IMR-90 (cell line): ENCODE measurements at regions not wholly inside any gene's neighbourhood (a gene's known extent, or its start where the extent isn't known, plus 50 kb on each side); places are given as distances from the start of the nearest gene placed in this dataset.

Experiments used
- ATAC-seq: fragments of 200-7000 bp; cut with Tn5 transposase; 2 replicates; pipeline ENCODE4 v1.9.1; 2020; ENCODE audit warnings: low read depth, mild to moderate bottlenecking, moderate library complexity
- BruUV-seq: library from RNA; stranded (reverse); fragments of 400-500 nt; replicated peaks from 2 replicates; lab custom pipeline; 2021; lab: Mats Ljungman, UMichigan
- CTCF ChIA-PET: fragments of 300-600 bp; formaldehyde crosslinking; extraction: SDS; loops from one replicate; lab custom pipeline; 2021; ENCODE audit warnings: antibody characterized with exemption; lab: Yijun Ruan, JAX
- POLR2A ChIA-PET: fragments of 300-600 bp; sonication (Branson Sonifier 250); formaldehyde crosslinking; loops from one replicate; lab custom pipeline; 2022; ENCODE audit warnings: antibody characterized with exemption; ENCODE audit not compliant: unreplicated experiment; lab: Charles Lee
- DNase-seq: peaks from one replicate; pipeline ENCODE4 v3.0.0; 2013
- H2AFZ ChIP-seq: replicated peaks from 2 replicates; pipeline ENCODE3; 2013; ENCODE audit warnings: low read length, mild to moderate bottlenecking; ENCODE audit not compliant: poor library complexity
- H2AK5ac ChIP-seq: 2 replicates; pipeline ENCODE4 v1.6.1; 2013; ENCODE audit warnings: low read depth, low read length, inconsistent platforms
- H2AK9ac ChIP-seq: replicated peaks from 2 replicates; pipeline ENCODE3; 2013; ENCODE audit warnings: mild to moderate bottlenecking, low read depth, low read length, moderate library complexity; ENCODE audit not compliant: poor library complexity
- H2BK120ac ChIP-seq: 2 replicates; pipeline ENCODE4 v1.6.1; 2013; ENCODE audit warnings: low read depth, low read length, inconsistent platforms
- H2BK15ac ChIP-seq: 3 replicates; pipeline ENCODE4 v1.6.1; 2013; ENCODE audit warnings: low read depth, low read length, inconsistent platforms
- H2BK20ac ChIP-seq: 2 replicates; pipeline ENCODE4 v1.6.1; 2013; ENCODE audit warnings: low read depth, mild to moderate bottlenecking, inconsistent platforms, low read length, moderate library complexity
- H2BK5ac ChIP-seq: 2 replicates; pipeline ENCODE4 v1.6.1; 2013; ENCODE audit warnings: mild to moderate bottlenecking, low read depth, low read length, inconsistent platforms; ENCODE audit not compliant: poor library complexity, severe bottlenecking
- H3K14ac ChIP-seq: replicated peaks from 2 replicates; pipeline ENCODE4 v1.6.1; 2013; ENCODE audit warnings: low read depth, low read length, inconsistent platforms
- H3K18ac ChIP-seq: 2 replicates; pipeline ENCODE4 v1.6.1; 2013; ENCODE audit warnings: low read depth, low read length, control low read depth
- H3K23ac ChIP-seq: 2 replicates; pipeline ENCODE4 v1.6.1; 2013; ENCODE audit warnings: low read depth, low read length, inconsistent platforms
- H3K27ac ChIP-seq: 2 replicates; pipeline ENCODE4 v1.5.1; 2013; ENCODE audit warnings: mild to moderate bottlenecking, control low read depth, low read length; ENCODE audit not compliant: insufficient read depth
- H3K27me3 ChIP-seq: 2 replicates; pipeline ENCODE4 v1.6.1; 2013; ENCODE audit warnings: low read length; ENCODE audit not compliant: control insufficient read depth, insufficient read depth
- H3K36me3 ChIP-seq: 2 replicates; pipeline ENCODE4 v1.6.1; 2013; ENCODE audit warnings: low read length, mixed read lengths; ENCODE audit not compliant: control insufficient read depth, insufficient read depth
- H3K4ac ChIP-seq: 2 replicates; pipeline ENCODE4 v1.6.1; 2013; ENCODE audit warnings: low read depth, low read length, inconsistent platforms
- H3K4me1 ChIP-seq: 2 replicates; pipeline ENCODE4 v1.6.1; 2013; ENCODE audit warnings: low read length, mixed read lengths; ENCODE audit not compliant: control insufficient read depth, insufficient read depth
- H3K4me2 ChIP-seq: 2 replicates; pipeline ENCODE4 v1.6.1; 2013; ENCODE audit warnings: low read depth, mild to moderate bottlenecking, control low read depth, low read length, moderate library complexity
- H3K4me3 ChIP-seq: 2 replicates; pipeline ENCODE4 v1.5.1; 2013; ENCODE audit warnings: low read depth, mild to moderate bottlenecking, control low read depth, low read length, moderate library complexity; ENCODE audit not compliant: insufficient read depth
- H3K56ac ChIP-seq: 2 replicates; pipeline ENCODE4 v1.6.1; 2013; ENCODE audit warnings: low read length, inconsistent platforms; ENCODE audit not compliant: insufficient read depth; ENCODE audit errors: extremely low read depth
- H3K79me1 ChIP-seq, 2 experiments: 2 replicates each; pipeline ENCODE4 v1.6.1; 2013; ENCODE audit warnings: low read length in 2 of 2, inconsistent platforms in 1 of 2, low read depth in 1 of 2
- H3K9ac ChIP-seq: 2 replicates; pipeline ENCODE4 v1.6.1; 2013; ENCODE audit warnings: low read depth, low read length, control low read depth
- H3K9me1 ChIP-seq: 2 replicates; pipeline ENCODE4 v1.6.1; 2013; ENCODE audit warnings: low read length, inconsistent platforms; ENCODE audit not compliant: insufficient read depth
- H3K9me3 ChIP-seq: 2 replicates; pipeline ENCODE4 v1.6.1; 2013; ENCODE audit warnings: low read length; ENCODE audit not compliant: control insufficient read depth, insufficient read depth
- H4K20me1 ChIP-seq: 2 replicates; pipeline ENCODE4 v1.6.1; 2013; ENCODE audit warnings: low read length, inconsistent platforms; ENCODE audit not compliant: insufficient read depth
- H4K5ac ChIP-seq: 2 replicates; pipeline ENCODE4 v1.6.1; 2013; ENCODE audit warnings: mild to moderate bottlenecking, low read depth, low read length, control low read depth
- H4K8ac ChIP-seq, 2 experiments: 2 replicates each; pipeline ENCODE4 v1.6.1; 2013; ENCODE audit warnings: low read depth in 2 of 2, low read length in 2 of 2, control low read depth in 1 of 2, inconsistent platforms in 1 of 2
- H4K91ac ChIP-seq: 2 replicates; pipeline ENCODE4 v1.6.1; 2013; ENCODE audit warnings: low read depth, low read length, inconsistent platforms; ENCODE audit not compliant: insufficient read depth
- CEBPB ChIP-seq: IDR thresholded peaks from 2 replicates; pipeline ENCODE4 v1.6.1; 2012; ENCODE audit warnings: low read depth, low read length, improper control_type of control experiment
- CTCF ChIP-seq: conservative IDR thresholded peaks from 2 replicates; pipeline ENCODE4 v1.5.1; 2012; ENCODE audit warnings: mild to moderate bottlenecking, low read depth, low read length, improper control_type of control experiment
- MAFK ChIP-seq: IDR thresholded peaks from 2 replicates; pipeline ENCODE4 v1.6.1; 2012; ENCODE audit warnings: low read depth, low read length, improper control_type of control experiment
- NFE2L2 ChIP-seq: fragments of 150-350 bp; IDR thresholded peaks from 2 replicates; pipeline ENCODE4 v1.6.1; 2016; ENCODE audit warnings: low read depth, mild to moderate bottlenecking, low read length
- RCOR1 ChIP-seq: IDR thresholded peaks from 2 replicates; pipeline ENCODE4 v1.6.1; 2012; ENCODE audit warnings: mild to moderate bottlenecking, low read length, improper control_type of control experiment; ENCODE audit not compliant: insufficient replicate concordance
- WGBS, 2 experiments: methylation state at CpG; one replicate each; pipeline versions ENCODE4 v1.1.5 to v1.1.7; 2013; ENCODE audit warnings: missing lambda C conversion rate in 2 of 2; ENCODE audit not compliant: insufficient read length in 1 of 2; ENCODE audit errors: extremely low coverage in 2 of 2; 5-methylcytosine and 5-hydroxymethylcytosine counted together
- dilution Hi-C: fragments of 300-500 bp; cut with HindIII; formaldehyde crosslinking; loops from one replicate; pipeline ENCODE4 v1.14.3; 2018; ENCODE audit warnings: low sequenced_read_pairs; ENCODE audit not compliant: unreplicated experiment
- in situ Hi-C: fragments of 300-500 bp; cut with MboI; formaldehyde crosslinking; loops from 3 replicates; pipeline ENCODE4 v1.14.3; 2019; ENCODE audit warnings: low sequenced_read_pairs, inconsistent platforms, mixed read lengths
- intact Hi-C: fragments of 100-400 bp; cut with micrococcal nuclease; formaldehyde crosslinking; loops from 2 replicates; pipeline ENCODE4 v1.10.0; 2022

GRCh38 chr3:463252-464192 is 267.0 kb downstream of the CHL1 start (continued):
- TF ChIP-seq NFE2L2 = no peak

DNA sequence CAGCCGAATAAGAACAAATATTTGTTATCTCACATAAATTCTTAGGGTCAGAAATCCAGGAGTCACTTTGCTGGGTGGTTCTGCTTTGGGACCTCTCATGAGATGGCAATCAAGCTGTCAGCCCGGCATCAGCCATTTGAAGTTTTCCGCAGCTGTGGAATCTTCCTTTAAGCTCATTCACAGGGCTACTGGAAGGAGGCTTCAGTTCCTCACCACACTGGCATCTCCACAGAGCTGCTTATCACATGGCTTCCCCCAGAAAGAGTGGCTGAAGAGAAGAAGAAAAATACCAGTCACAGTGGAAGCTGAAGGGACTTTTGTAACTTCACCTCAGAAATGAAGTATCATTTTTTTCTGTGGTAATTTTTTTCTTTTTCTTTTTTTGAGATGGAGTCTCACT is 267.7 kb downstream of the CHL1 start:
- H3K27ac ChIP-seq = no peak overlapping the region
- BruUV-seq = no TSS peak
- no peak overlapping the region for H2BK5ac ChIP-seq
- H4K5ac ChIP-seq = no peak overlapping the region
- ChIA-PET POLR2A (no interaction called here), CTCF (no interaction called here)
- no peaks in the 10 kb centered on the region for H3K36me3 ChIP-seq
- H3K18ac ChIP-seq = no peak overlapping the region
- H3K9me3 ChIP-seq = no peaks in the 10 kb centered on the region
- in situ Hi-C loops = no loop called here
- H4K91ac ChIP-seq = no peak overlapping the region
- H2BK20ac ChIP-seq = no peak overlapping the region
- no CpG with 5 or more reads among the region's 3 CpGs for WGBS, 2 experiments
- no peak overlapping the region for H3K4ac ChIP-seq
- H3K79me1 ChIP-seq = no peaks in the 10 kb centered on the region
- H2AK5ac ChIP-seq = no peak overlapping the region
- ATAC-seq (no peak), DNase-seq (no peak)
- no peak overlapping the region for H3K56ac ChIP-seq
- H3K4me3 ChIP-seq = no peak overlapping the region
- H4K20me1 ChIP-seq = no peaks in the 10 kb centered on the region
- H3K4me1 ChIP-seq = no peaks in the 10 kb centered on the region
- no peaks in the 10 kb centered on the region for H3K9me1 ChIP-seq
- H3K14ac ChIP-seq = no peak overlapping the region
- intact Hi-C loops = no loop called here
- no peak overlapping the region for H2BK120ac ChIP-seq
- H3K4me2 ChIP-seq = no peak overlapping the region
- TF ChIP-seq RCOR1 (no peak), MAFK (no peak), CEBPB (no peak), CTCF (no peak)
- H2AFZ ChIP-seq = no peak overlapping the region
- H3K23ac ChIP-seq = no peak overlapping the region
- no peak overlapping the region for H3K9ac ChIP-seq
- H2AK9ac ChIP-seq = no peak overlapping the region
- no peak overlapping the region for H2BK15ac ChIP-seq
- no peak overlapping the region for H4K8ac ChIP-seq
- H3K27me3 ChIP-seq = no peaks in the 10 kb centered on the region
- dilution Hi-C loops = no loop called here
